ENCODE measurements at regions not wholly inside any gene's neighbourhood (a gene's known extent, or its start where the extent isn't known, plus 50 kb on each side); places are given as distances from the start of the nearest gene placed in this dataset.
"Not testable (repeated sequence)": the region's sequence is repeated elsewhere in the genome, so short reads cannot be mapped to it uniquely, and the experiment has no call there.

DNA sequence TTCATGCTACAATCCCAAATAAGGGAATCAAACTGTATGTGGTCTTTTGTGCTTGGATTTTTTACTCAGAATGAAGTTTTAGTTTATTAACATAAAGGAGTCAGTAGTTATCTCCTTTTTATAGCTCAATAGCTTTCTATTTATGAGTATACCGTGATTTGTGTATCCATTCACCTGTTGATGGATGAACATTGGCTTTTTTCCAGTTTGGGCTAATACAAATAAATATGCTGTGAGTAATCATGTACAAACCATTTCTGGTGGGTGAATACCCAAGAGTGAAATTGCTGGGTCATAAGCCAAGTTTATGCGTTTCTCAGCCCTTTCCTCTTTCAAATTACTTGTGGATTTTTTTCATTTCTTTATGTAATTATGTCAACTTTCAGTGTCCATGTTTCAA lies 395.3 kb downstream of the OSTF1 start:
- TF ChIP-seq FOXP2 (optimal IDR thresholded peaks at IDR 0.05; ENCODE audit: control extremely low read depth, extremely low read length, insufficient read depth) (no peak), POLR2AphosphoS5 (IDR thresholded peaks at IDR 0.05; ENCODE audit: borderline replicate concordance, low read depth, low read length) (no peak), EZH2 (IDR thresholded peaks at IDR 0.05) (no peak)
- H3K27ac ChIP-seq, result no peak overlapping the region
- H3K36me3 ChIP-seq (ENCODE audit: insufficient read depth, low read length), result no peaks in the 10 kb centered on the region
- DNase-seq (ENCODE audit: low read depth, low spot score), result no peak
- no peak overlapping the region for H3K9ac ChIP-seq (ENCODE audit: insufficient read length)
- H3K9me3 ChIP-seq (ENCODE audit: low read depth, low read length), result no peaks in the 10 kb centered on the region
- H3K4me3 ChIP-seq, result no peak overlapping the region

GRCh38 chr9:75487856-75488718 lies 399.8 kb downstream of the OSTF1 start:
- Histone ChIP-seq H3K27ac (peak overlapping the region; percentile 29; the same call in 1 of the 2 replicates), H3K36me3 (ENCODE audit: insufficient read depth, low read length) (no peaks in the 10 kb centered on the region), H3K9ac (ENCODE audit: insufficient read length) (no peak overlapping the region), H3K9me3 (ENCODE audit: low read depth, low read length) (no peaks in the 10 kb centered on the region), H3K4me3 (no peak overlapping the region)
- TF ChIP-seq EZH2 (IDR thresholded peaks at IDR 0.05) (no peak), POLR2AphosphoS5 (IDR thresholded peaks at IDR 0.05; ENCODE audit: borderline replicate concordance, low read depth, low read length) (peak; percentile 29; the same call in 1 of the 2 replicates)
- DNase-seq (ENCODE audit: low read depth, low spot score), result no peak

DNA sequence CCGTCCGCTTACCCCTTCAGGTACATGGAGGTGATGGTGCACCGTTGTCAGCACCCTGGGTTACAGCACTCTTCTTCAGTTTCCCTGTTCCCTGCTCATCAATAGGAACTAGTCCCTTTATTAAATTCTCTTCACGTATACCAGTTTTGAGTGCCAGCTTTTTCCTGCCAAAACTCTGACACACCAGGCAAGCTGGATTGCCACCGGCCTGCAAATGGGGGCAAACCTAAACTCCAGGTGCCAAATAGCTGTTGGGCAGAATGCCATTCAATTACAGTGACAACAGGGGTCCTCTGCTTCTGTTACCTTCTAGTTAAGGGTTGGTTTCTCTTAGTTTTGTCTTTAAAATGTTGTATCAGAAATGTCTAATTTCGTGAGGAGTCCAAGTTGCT lies 400.4 kb downstream of the OSTF1 start:
- no peaks in the 10 kb centered on the region for H3K9me3 ChIP-seq (ENCODE audit: low read depth, low read length)
- H3K27ac ChIP-seq, result no peak overlapping the region
- no peak overlapping the region for H3K4me3 ChIP-seq
- no peak for DNase-seq (ENCODE audit: low read depth, low spot score)
- no peaks in the 10 kb centered on the region for H3K36me3 ChIP-seq (ENCODE audit: insufficient read depth, low read length)
- H3K9ac ChIP-seq (ENCODE audit: insufficient read length), result no peak overlapping the region
- no peak for TF ChIP-seq POLR2AphosphoS5 (IDR thresholded peaks at IDR 0.05; ENCODE audit: borderline replicate concordance, low read depth, low read length)
- no peak for TF ChIP-seq FOXP2 (optimal IDR thresholded peaks at IDR 0.05; ENCODE audit: control extremely low read depth, extremely low read length, insufficient read depth)
- no peak for TF ChIP-seq EZH2 (IDR thresholded peaks at IDR 0.05)

- Histone ChIP-seq H3K4me3 (no peak overlapping the region), H3K9ac (ENCODE audit: insufficient read length) (no peak overlapping the region), H3K36me3 (ENCODE audit: insufficient read depth, low read length) (no peaks in the 10 kb centered on the region), H3K9me3 (ENCODE audit: low read depth, low read length) (no peaks in the 10 kb centered on the region), H3K27ac (no peak overlapping the region)
- DNase-seq (ENCODE audit: low read depth, low spot score), result no peak
- no peak for TF ChIP-seq FOXP2 (optimal IDR thresholded peaks at IDR 0.05; ENCODE audit: control extremely low read depth, extremely low read length, insufficient read depth)
- TF ChIP-seq POLR2AphosphoS5 (IDR thresholded peaks at IDR 0.05; ENCODE audit: borderline replicate concordance, low read depth, low read length), result no peak
- TF ChIP-seq EZH2 (IDR thresholded peaks at IDR 0.05), result no peak
Observed at GRCh38 chr9:75490326-75490725, 400.1 kb upstream of the PCSK5 start.

GRCh38 chr9:75491533-75491932 lies 398.9 kb upstream of the PCSK5 start:
- no peak overlapping the region for H3K9ac ChIP-seq (ENCODE audit: insufficient read length)
- no peak for DNase-seq (ENCODE audit: low read depth, low spot score)
- no peak for TF ChIP-seq FOXP2 (optimal IDR thresholded peaks at IDR 0.05; ENCODE audit: control extremely low read depth, extremely low read length, insufficient read depth)
- no peak for TF ChIP-seq POLR2AphosphoS5 (IDR thresholded peaks at IDR 0.05; ENCODE audit: borderline replicate concordance, low read depth, low read length)
- no peak for TF ChIP-seq EZH2 (IDR thresholded peaks at IDR 0.05)
- H3K9me3 ChIP-seq (ENCODE audit: low read depth, low read length), result no peaks in the 10 kb centered on the region
- no peak overlapping the region for H3K27ac ChIP-seq
- no peaks in the 10 kb centered on the region; the same call in 1 of the 2 replicates for H3K36me3 ChIP-seq (ENCODE audit: insufficient read depth, low read length)
- no peak overlapping the region for H3K4me3 ChIP-seq

GRCh38 chr9:75499812-75500211 lies 390.7 kb upstream of the PCSK5 start:
- no peak for DNase-seq (ENCODE audit: low read depth, low spot score)
- H3K27ac ChIP-seq, result no peak overlapping the region
- no peak overlapping the region for H3K4me3 ChIP-seq
- TF ChIP-seq EZH2 (IDR thresholded peaks at IDR 0.05) (no peak), POLR2AphosphoS5 (IDR thresholded peaks at IDR 0.05; ENCODE audit: borderline replicate concordance, low read depth, low read length) (no peak), FOXP2 (optimal IDR thresholded peaks at IDR 0.05; ENCODE audit: control extremely low read depth, extremely low read length, insufficient read depth) (no peak)
- no peak overlapping the region for H3K9ac ChIP-seq (ENCODE audit: insufficient read length)
- no peaks in the 10 kb centered on the region for H3K9me3 ChIP-seq (ENCODE audit: low read depth, low read length)
- peaks cover 4% of the 10 kb centered on the region; the same call in 1 of the 2 replicates for H3K36me3 ChIP-seq (ENCODE audit: insufficient read depth, low read length)

- H3K9me3 ChIP-seq (ENCODE audit: low read depth, low read length), result no peaks in the 10 kb centered on the region
- no peak overlapping the region for H3K4me3 ChIP-seq
- DNase-seq (ENCODE audit: low read depth, low spot score), result no peak
- TF ChIP-seq EZH2 (IDR thresholded peaks at IDR 0.05), result no peak
- no peak for TF ChIP-seq POLR2AphosphoS5 (IDR thresholded peaks at IDR 0.05; ENCODE audit: borderline replicate concordance, low read depth, low read length)
- TF ChIP-seq FOXP2 (optimal IDR thresholded peaks at IDR 0.05; ENCODE audit: control extremely low read depth, extremely low read length, insufficient read depth), result no peak
- no peak overlapping the region for H3K27ac ChIP-seq
- H3K9ac ChIP-seq (ENCODE audit: insufficient read length), result no peak overlapping the region
- peaks cover 4% of the 10 kb centered on the region; the same call in 1 of the 2 replicates for H3K36me3 ChIP-seq (ENCODE audit: insufficient read depth, low read length)
Observed at GRCh38 chr9:75500479-75500878, 390.0 kb upstream of the PCSK5 start.

- not testable (repeated sequence) for H3K4me3 ChIP-seq; H3K36me3 ChIP-seq (ENCODE audit: insufficient read depth, low read length); DNase-seq (ENCODE audit: low read depth, low spot score); H3K9ac ChIP-seq (ENCODE audit: insufficient read length); H3K27ac ChIP-seq; H3K9me3 ChIP-seq (ENCODE audit: low read depth, low read length)
Observed at GRCh38 chr9:75500940-75501339, 389.5 kb upstream of the PCSK5 start.

- no peak overlapping the region for H3K4me3 ChIP-seq
- H3K27ac ChIP-seq, result no peak overlapping the region
- peaks cover 11% of the 10 kb centered on the region; the same call in 1 of the 2 replicates for H3K9me3 ChIP-seq (ENCODE audit: low read depth, low read length)
- no peak for TF ChIP-seq POLR2AphosphoS5 (IDR thresholded peaks at IDR 0.05; ENCODE audit: borderline replicate concordance, low read depth, low read length)
- no peak for TF ChIP-seq FOXP2 (optimal IDR thresholded peaks at IDR 0.05; ENCODE audit: control extremely low read depth, extremely low read length, insufficient read depth)
- no peak for TF ChIP-seq EZH2 (IDR thresholded peaks at IDR 0.05)
- no peak for DNase-seq (ENCODE audit: low read depth, low spot score)
- no peak overlapping the region for H3K9ac ChIP-seq (ENCODE audit: insufficient read length)
- H3K36me3 ChIP-seq (ENCODE audit: insufficient read depth, low read length), result no peaks in the 10 kb centered on the region
Observed at GRCh38 chr9:75504721-75505120, 385.8 kb upstream of the PCSK5 start.
